ENCODE measurements at regions not wholly inside any gene's neighbourhood (a gene's known extent, or its start where the extent isn't known, plus 50 kb on each side); places are given as distances from the start of the nearest gene placed in this dataset.

- H3K27ac ChIP-seq (ENCODE audit: low read depth in 1 of 3, low read length in 2 of 3), result no peak overlapping the region
- H3K4me1 ChIP-seq (ENCODE audit: control insufficient read depth in 3 of 3, insufficient read depth in 2 of 3, low read depth in 1 of 3, low read length in 2 of 3), result no peaks in the 10 kb centered on the region
- 78 to 84% (median 78%) methylated on average over 4 of the region's 4 CpGs for WGBS, 3 donors
- H3K27me3 ChIP-seq (ENCODE audit: control insufficient read depth in 3 of 3, insufficient read depth in 3 of 3, low read length in 3 of 3), result no peaks in the 10 kb centered on the region
- H3K9me3 ChIP-seq (ENCODE audit: control insufficient read depth in 2 of 2, insufficient read depth in 1 of 2, low read depth in 1 of 2, low read length in 1 of 2), result no peaks in the 10 kb centered on the region
- FAIRE-seq, result no peak
- DNase-seq, result no peak
- H3K36me3 ChIP-seq (ENCODE audit: control insufficient read depth in 3 of 3, insufficient read depth in 2 of 3, low read depth in 1 of 3, low read length in 3 of 3), result no peaks in the 10 kb centered on the region
- H3K4me3 ChIP-seq (ENCODE audit: low read depth in 1 of 3, low read length in 3 of 3), result no peak overlapping the region
These were observed 140.7 kb downstream of the BUB3 start for GRCh38 chr10:123294886-123295285.

GRCh38 chr10:123295644-123296043 lies 141.4 kb downstream of the BUB3 start:
- H3K27ac ChIP-seq (ENCODE audit: low read depth in 1 of 3, low read length in 2 of 3), result no peak overlapping the region
- H3K27me3 ChIP-seq (ENCODE audit: control insufficient read depth in 3 of 3, insufficient read depth in 3 of 3, low read length in 3 of 3), result no peaks in the 10 kb centered on the region
- no peak for FAIRE-seq
- H3K4me1 ChIP-seq (ENCODE audit: control insufficient read depth in 3 of 3, insufficient read depth in 2 of 3, low read depth in 1 of 3, low read length in 2 of 3), result no peaks in the 10 kb centered on the region
- H3K4me3 ChIP-seq (ENCODE audit: low read depth in 1 of 3, low read length in 3 of 3), result no peak overlapping the region
- no peak for DNase-seq
- H3K36me3 ChIP-seq (ENCODE audit: control insufficient read depth in 3 of 3, insufficient read depth in 2 of 3, low read depth in 1 of 3, low read length in 3 of 3), result no peaks in the 10 kb centered on the region
- H3K9me3 ChIP-seq (ENCODE audit: control insufficient read depth in 2 of 2, insufficient read depth in 1 of 2, low read depth in 1 of 2, low read length in 1 of 2), result no peaks in the 10 kb centered on the region
- WGBS, 3 donors, result 53 to 76% (median 73%) methylated on average over 1 of the region's 1 CpG

DNA sequence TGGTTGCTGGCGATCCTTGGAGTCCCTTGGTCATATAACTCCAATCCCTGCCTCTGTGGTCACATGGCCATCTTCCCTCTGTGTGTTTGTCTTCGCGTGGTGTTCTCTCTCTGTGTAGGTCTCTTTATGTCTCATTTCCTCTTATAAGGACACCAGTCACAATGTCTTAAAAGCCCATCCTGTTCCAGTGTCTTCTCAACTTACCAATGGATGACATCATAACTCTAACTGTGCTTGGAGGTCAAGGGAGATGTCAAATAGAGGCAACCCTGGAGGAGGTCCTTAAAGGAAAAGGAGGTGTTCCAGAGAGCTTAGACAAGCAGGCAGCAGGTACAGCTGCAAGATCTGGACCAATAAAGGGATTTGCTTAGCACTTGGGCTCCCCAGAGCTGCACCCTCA lies 143.0 kb downstream of the BUB3 start:
- WGBS, 3 donors, result 81 to 91% (median 84%) methylated on average over 3 of the region's 3 CpGs
- no peak for FAIRE-seq

GRCh38 chr10:123298583-123298982 lies 144.4 kb downstream of the BUB3 start:
- no peak overlapping the region for H3K4me3 ChIP-seq (ENCODE audit: low read depth in 1 of 3, low read length in 3 of 3)
- FAIRE-seq (no peak), DNase-seq (no peak)
- H3K9me3 ChIP-seq (ENCODE audit: control insufficient read depth in 2 of 2, insufficient read depth in 1 of 2, low read depth in 1 of 2, low read length in 1 of 2), result no peaks in the 10 kb centered on the region
- H3K27ac ChIP-seq (ENCODE audit: low read depth in 1 of 3, low read length in 2 of 3), result no peak overlapping the region
- no peaks in the 10 kb centered on the region for H3K4me1 ChIP-seq (ENCODE audit: control insufficient read depth in 3 of 3, insufficient read depth in 2 of 3, low read depth in 1 of 3, low read length in 2 of 3)
- 82 to 91% (median 89%) methylated on average over 5 of the region's 5 CpGs for WGBS, 3 donors
- no peaks in the 10 kb centered on the region for H3K27me3 ChIP-seq (ENCODE audit: control insufficient read depth in 3 of 3, insufficient read depth in 3 of 3, low read length in 3 of 3)
- no peaks in the 10 kb centered on the region for H3K36me3 ChIP-seq (ENCODE audit: control insufficient read depth in 3 of 3, insufficient read depth in 2 of 3, low read depth in 1 of 3, low read length in 3 of 3)

More for the DNA sequence above, 143.0 kb downstream of the BUB3 start:
- no peaks in the 10 kb centered on the region for H3K36me3 ChIP-seq (ENCODE audit: control insufficient read depth in 3 of 3, insufficient read depth in 2 of 3, low read depth in 1 of 3, low read length in 3 of 3)
- H3K27me3 ChIP-seq (ENCODE audit: control insufficient read depth in 3 of 3, insufficient read depth in 3 of 3, low read length in 3 of 3), result no peaks in the 10 kb centered on the region
- no peak overlapping the region for H3K27ac ChIP-seq (ENCODE audit: low read depth in 1 of 3, low read length in 2 of 3)
- H3K9me3 ChIP-seq (ENCODE audit: control insufficient read depth in 2 of 2, insufficient read depth in 1 of 2, low read depth in 1 of 2, low read length in 1 of 2), result no peaks in the 10 kb centered on the region
- DNase-seq, result no peak
- no peaks in the 10 kb centered on the region for H3K4me1 ChIP-seq (ENCODE audit: control insufficient read depth in 3 of 3, insufficient read depth in 2 of 3, low read depth in 1 of 3, low read length in 2 of 3)
- no peak overlapping the region for H3K4me3 ChIP-seq (ENCODE audit: low read depth in 1 of 3, low read length in 3 of 3)

DNA sequence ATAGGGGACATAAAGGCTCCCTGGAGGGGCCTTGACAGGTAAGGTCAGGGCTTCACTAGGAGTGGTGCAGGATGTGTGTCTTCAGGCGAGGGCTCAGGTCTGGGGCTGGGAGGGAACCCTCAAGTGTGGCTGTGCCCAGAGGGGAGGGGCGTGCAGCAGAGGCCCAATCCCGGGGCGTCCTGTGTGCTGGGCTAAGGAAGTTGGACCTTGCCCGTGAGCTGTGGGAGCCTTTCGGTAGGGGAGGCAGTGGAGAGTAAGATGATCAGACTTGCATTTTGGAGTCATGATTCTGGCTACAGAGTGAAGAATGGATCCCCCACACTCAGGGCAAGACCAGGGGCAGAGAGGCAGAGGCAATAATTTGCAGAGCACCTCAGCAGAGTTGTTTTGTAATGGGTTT lies 145.4 kb downstream of the BUB3 start:
- Histone ChIP-seq H3K36me3 (ENCODE audit: control insufficient read depth in 3 of 3, insufficient read depth in 2 of 3, low read depth in 1 of 3, low read length in 3 of 3) (no peaks in the 10 kb centered on the region), H3K27ac (ENCODE audit: low read depth in 1 of 3, low read length in 2 of 3) (no peak overlapping the region), H3K9me3 (ENCODE audit: control insufficient read depth in 2 of 2, insufficient read depth in 1 of 2, low read depth in 1 of 2, low read length in 1 of 2) (no peaks in the 10 kb centered on the region), H3K27me3 (ENCODE audit: control insufficient read depth in 3 of 3, insufficient read depth in 3 of 3, low read length in 3 of 3) (no peaks in the 10 kb centered on the region), H3K4me1 (ENCODE audit: control insufficient read depth in 3 of 3, insufficient read depth in 2 of 3, low read depth in 1 of 3, low read length in 2 of 3) (no peaks in the 10 kb centered on the region), H3K4me3 (ENCODE audit: low read depth in 1 of 3, low read length in 3 of 3) (no peak overlapping the region)
- DNase-seq, result peak in 1 of 2 donors; percentile 13
- no peak for FAIRE-seq
- WGBS, 3 donors, result 30 to 63% (median 40%) methylated on average over 6 of the region's 6 CpGs

DNA sequence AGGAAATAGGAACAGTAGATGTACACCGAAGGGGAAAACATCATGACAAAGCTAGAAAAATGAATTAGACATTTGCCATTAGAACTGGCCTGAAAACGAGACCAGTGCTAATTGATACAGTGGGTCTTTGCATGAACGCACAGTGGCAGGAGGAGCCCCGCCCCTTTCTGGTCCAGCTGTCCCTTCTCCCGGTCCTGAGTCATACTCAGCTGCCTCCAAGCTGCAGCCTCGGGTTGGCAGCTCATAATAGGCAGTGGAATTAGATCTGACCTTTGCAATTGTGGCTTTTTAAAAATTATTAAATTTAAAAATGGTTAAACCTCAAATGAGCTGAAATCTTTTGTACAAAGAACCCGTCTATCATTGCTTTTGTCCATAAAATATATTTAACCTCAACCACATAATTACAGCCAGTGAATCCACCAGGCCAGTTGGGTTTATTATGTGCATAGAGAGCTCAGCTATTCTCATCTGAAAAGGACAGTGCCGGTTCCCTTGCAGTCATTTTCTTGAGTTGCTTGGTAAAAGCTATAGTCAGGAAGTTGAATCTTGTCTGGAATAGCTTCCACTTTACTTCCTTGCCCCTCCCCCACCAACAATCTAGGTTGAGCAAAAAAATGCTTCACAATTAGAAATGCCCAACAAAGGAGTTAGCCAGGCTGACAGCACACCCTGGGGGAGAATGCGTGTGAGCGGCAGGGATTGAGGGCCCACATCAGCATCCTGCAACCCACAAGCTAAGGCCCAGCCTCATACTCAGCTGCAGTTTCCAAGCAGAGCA lies 147.1 kb downstream of the BUB3 start:
- Histone ChIP-seq H3K4me3 (ENCODE audit: low read depth in 1 of 3, low read length in 3 of 3) (no peak overlapping the region), H3K9me3 (ENCODE audit: control insufficient read depth in 2 of 2, insufficient read depth in 1 of 2, low read depth in 1 of 2, low read length in 1 of 2) (no peaks in the 10 kb centered on the region), H3K36me3 (ENCODE audit: control insufficient read depth in 3 of 3, insufficient read depth in 2 of 3, low read depth in 1 of 3, low read length in 3 of 3) (no peaks in the 10 kb centered on the region), H3K27me3 (ENCODE audit: control insufficient read depth in 3 of 3, insufficient read depth in 3 of 3, low read length in 3 of 3) (no peaks in the 10 kb centered on the region), H3K27ac (ENCODE audit: low read depth in 1 of 3, low read length in 2 of 3) (no peak overlapping the region), H3K4me1 (ENCODE audit: control insufficient read depth in 3 of 3, insufficient read depth in 2 of 3, low read depth in 1 of 3, low read length in 2 of 3) (no peaks in the 10 kb centered on the region)
- FAIRE-seq (no peak), DNase-seq (no peak)
- WGBS, 3 donors, result 40 to 45% (median 42%) methylated on average over 10 of the region's 10 CpGs

DNA sequence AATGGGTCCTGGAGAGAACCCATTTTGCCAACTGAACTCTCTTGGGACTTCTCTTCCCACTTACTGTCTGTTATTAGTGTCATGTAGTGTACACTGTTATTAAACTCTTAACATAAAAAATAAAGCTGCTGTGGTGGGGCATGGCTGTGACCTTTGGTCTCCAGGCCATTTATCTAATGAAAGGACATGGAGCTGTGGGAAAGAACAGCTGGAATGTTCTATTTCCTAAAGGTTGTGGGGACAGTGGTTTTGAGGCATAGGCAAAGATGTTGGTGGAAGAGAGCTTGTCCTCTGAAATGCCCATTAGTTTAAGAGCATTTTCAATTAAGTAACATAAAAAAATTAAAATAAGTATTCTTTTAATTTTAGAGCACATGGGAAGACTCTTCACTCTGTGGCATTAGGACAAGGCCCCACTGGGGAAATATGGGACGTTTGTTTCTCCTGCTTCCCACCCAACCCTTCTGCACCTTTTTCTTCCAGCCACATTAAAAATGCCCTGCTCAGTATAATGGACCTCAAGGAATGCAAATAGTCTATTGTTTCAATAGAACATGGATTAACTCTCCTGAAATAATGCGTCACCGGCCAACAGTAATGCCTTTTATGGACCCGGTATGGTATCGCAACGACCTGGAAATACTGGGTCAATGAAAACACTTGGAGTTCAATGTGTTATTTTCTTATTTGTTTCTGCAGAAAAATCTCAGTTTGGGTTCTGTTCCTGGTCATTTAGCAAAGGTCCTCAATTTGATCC lies 149.6 kb downstream of the BUB3 start:
- Histone ChIP-seq H3K36me3 (ENCODE audit: control insufficient read depth in 3 of 3, insufficient read depth in 2 of 3, low read depth in 1 of 3, low read length in 3 of 3) (no peaks in the 10 kb centered on the region), H3K27me3 (ENCODE audit: control insufficient read depth in 3 of 3, insufficient read depth in 3 of 3, low read length in 3 of 3) (no peaks in the 10 kb centered on the region), H3K9me3 (ENCODE audit: control insufficient read depth in 2 of 2, insufficient read depth in 1 of 2, low read depth in 1 of 2, low read length in 1 of 2) (no peaks in the 10 kb centered on the region), H3K27ac (ENCODE audit: low read depth in 1 of 3, low read length in 2 of 3) (no peak overlapping the region), H3K4me1 (ENCODE audit: control insufficient read depth in 3 of 3, insufficient read depth in 2 of 3, low read depth in 1 of 3, low read length in 2 of 3) (no peaks in the 10 kb centered on the region), H3K4me3 (ENCODE audit: low read depth in 1 of 3, low read length in 3 of 3) (no peak overlapping the region)
- DNase-seq (no peak), FAIRE-seq (no peak)
- 79 to 82% (median 79%) methylated on average over 6 of the region's 6 CpGs for WGBS, 3 donors

DNA sequence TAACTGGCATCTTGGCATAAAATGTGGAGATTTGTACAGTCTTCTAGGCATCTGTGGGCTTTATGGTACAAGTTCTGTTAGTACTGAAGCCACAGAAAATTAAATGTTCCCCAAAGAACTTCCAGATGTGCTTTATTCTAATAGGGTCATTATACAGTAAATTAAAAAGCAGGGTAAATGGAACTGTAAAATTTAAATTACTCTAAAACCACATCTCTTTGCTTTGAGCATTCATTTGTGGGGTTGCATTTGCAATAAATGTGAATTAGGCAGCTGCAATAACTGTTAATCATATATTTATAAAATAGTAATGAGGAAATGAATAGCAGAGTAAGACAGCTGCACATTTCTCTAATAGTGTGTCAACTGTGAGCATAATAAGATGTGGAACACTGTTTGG lies 151.5 kb downstream of the BUB3 start:
- Histone ChIP-seq H3K27me3 (ENCODE audit: control insufficient read depth in 3 of 3, insufficient read depth in 3 of 3, low read length in 3 of 3) (no peaks in the 10 kb centered on the region), H3K4me3 (ENCODE audit: low read depth in 1 of 3, low read length in 3 of 3) (no peak overlapping the region), H3K27ac (ENCODE audit: low read depth in 1 of 3, low read length in 2 of 3) (no peak overlapping the region), H3K4me1 (ENCODE audit: control insufficient read depth in 3 of 3, insufficient read depth in 2 of 3, low read depth in 1 of 3, low read length in 2 of 3) (no peaks in the 10 kb centered on the region), H3K36me3 (ENCODE audit: control insufficient read depth in 3 of 3, insufficient read depth in 2 of 3, low read depth in 1 of 3, low read length in 3 of 3) (no peaks in the 10 kb centered on the region), H3K9me3 (ENCODE audit: control insufficient read depth in 2 of 2, insufficient read depth in 1 of 2, low read depth in 1 of 2, low read length in 1 of 2) (no peaks in the 10 kb centered on the region)
- FAIRE-seq, result no peak
- DNase-seq, result no peak

All from small intestine (tissue), 7 donors.